Fibroblast of lung (primary cell): ENCODE measurements at regions not wholly inside any gene's neighbourhood (a gene's known extent, or its start where the extent isn't known, plus 50 kb on each side); places are given as distances from the start of the nearest gene placed in this dataset.

Experiments used
- DNase-seq, 2 donors: peaks; one replicate each; pipeline versions ENCODE4 v3.0.0 to v3.0.0-alpha.2; 2010; ENCODE audit warnings: low read depth in 2 of 2
- H2AFZ ChIP-seq: 2 replicates; pipeline ENCODE4 v1.5.1; 2012; ENCODE audit warnings: low read length, control low read depth, inconsistent platforms
- H3K27ac ChIP-seq: 2 replicates; pipeline ENCODE4 v1.5.1; 2011; ENCODE audit warnings: low read length, control low read depth; ENCODE audit not compliant: insufficient read depth
- H3K27me3 ChIP-seq: 2 replicates; pipeline ENCODE4 v1.5.1; 2011; ENCODE audit warnings: mild to moderate bottlenecking, low read length; ENCODE audit not compliant: control insufficient read depth, insufficient read depth
- H3K36me3 ChIP-seq: 2 replicates; pipeline ENCODE4 v1.5.1; 2011; ENCODE audit warnings: low read length; ENCODE audit not compliant: control insufficient read depth, insufficient read depth
- H3K4me1 ChIP-seq: 2 replicates; pipeline ENCODE4 v1.5.1; 2011; ENCODE audit warnings: low read length; ENCODE audit not compliant: control insufficient read depth, insufficient read depth; ENCODE audit errors: extremely low read depth
- H3K4me2 ChIP-seq: 2 replicates; pipeline ENCODE4 v1.5.1; 2011; ENCODE audit warnings: low read length, control low read depth; ENCODE audit not compliant: insufficient read depth; ENCODE audit errors: extremely low read depth
- H3K4me3 ChIP-seq, 4 experiments: fragments of 200-600 bp in 1 of 4; sonication (generic) in 1 of 4; replicated peaks in 1 of 4; 2 replicates each; pipeline ENCODE4 v1.5.1; 2011 to 2016; ENCODE audit warnings: low read length in 4 of 4, low read depth in 3 of 4, mild to moderate bottlenecking in 3 of 4, control low read depth in 2 of 4, inconsistent platforms in 1 of 4, mixed read lengths in 1 of 4; ENCODE audit not compliant: insufficient read depth in 1 of 4; ENCODE audit errors: control extremely low read depth in 1 of 4
- H3K79me2 ChIP-seq: 2 replicates; pipeline ENCODE4 v1.5.1; 2012; ENCODE audit warnings: mild to moderate bottlenecking, low read length, inconsistent platforms; ENCODE audit not compliant: control insufficient read depth, insufficient read depth
- H3K9ac ChIP-seq: 2 replicates; pipeline ENCODE4 v1.5.1; 2011; ENCODE audit warnings: mild to moderate bottlenecking, low read length, control low read depth; ENCODE audit not compliant: insufficient read depth
- H3K9me3 ChIP-seq: 2 replicates; pipeline ENCODE4 v1.5.1; 2012; ENCODE audit warnings: low read depth, low read length; ENCODE audit not compliant: control insufficient read depth, insufficient read depth
- H4K20me1 ChIP-seq: 2 replicates; pipeline ENCODE4 v1.5.1; 2011; ENCODE audit warnings: low read length; ENCODE audit not compliant: control insufficient read depth, insufficient read depth; ENCODE audit errors: extremely low read depth
- EZH2 ChIP-seq: IDR thresholded peaks from 2 replicates; pipeline ENCODE4 v1.5.1; 2012; ENCODE audit warnings: low read length, control low read depth, mild to moderate bottlenecking; ENCODE audit errors: missing control alignments
- TF ChIP-seq, protein P1 (sequence below), 2 donors: IDR thresholded peaks in 1 of 2; conservative IDR thresholded peaks in 1 of 2; 1 replicate in 1 of 2; 2 replicates in 1 of 2; pipeline ENCODE4 v1.5.1; 2011 to 2012; ENCODE audit warnings: low read length in 2 of 2, control low read depth in 1 of 2, inconsistent platforms in 1 of 2, low read depth in 1 of 2, mild to moderate bottlenecking in 1 of 2

DNA sequence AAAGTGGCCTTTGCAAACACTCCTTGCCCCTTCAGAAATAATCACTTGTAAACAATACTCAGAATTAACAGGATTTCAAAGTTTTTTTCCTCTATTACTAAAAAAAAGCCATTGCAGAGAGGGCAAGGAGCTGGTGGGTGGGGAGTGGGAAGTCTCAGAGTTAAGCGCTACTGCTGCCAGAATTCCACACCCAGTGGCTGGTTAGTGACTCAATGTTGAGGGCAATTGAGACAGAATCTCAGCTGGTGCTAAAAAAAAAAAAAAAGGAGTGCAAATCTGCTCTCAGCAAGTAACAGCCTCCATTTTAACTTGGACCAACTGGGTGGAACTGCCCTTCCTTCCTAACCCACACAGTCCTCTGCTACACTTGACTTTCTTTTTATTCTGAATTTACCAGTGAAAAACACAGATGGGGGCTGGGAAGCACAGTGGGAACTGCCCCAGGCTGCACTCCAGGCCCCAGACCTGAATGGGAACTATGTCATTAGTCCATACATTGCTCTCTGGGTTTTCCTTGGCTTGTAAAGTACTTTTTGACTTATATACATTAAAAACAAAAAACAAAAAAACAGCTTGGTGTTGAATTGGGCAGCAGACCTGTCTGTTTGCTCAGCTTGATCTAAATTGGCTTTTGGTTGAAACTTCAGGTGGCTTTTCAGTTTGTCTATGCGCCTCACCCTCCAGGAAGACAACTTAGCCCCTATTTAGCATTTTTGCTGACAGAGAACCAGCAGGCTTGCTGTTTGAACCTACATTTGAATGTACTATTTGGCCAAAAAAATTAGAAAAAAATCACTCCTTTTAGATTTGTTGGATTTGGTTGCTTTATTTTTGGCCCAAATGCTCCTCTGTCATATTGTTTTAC is 357.8 kb upstream of the TBL1XR1 start:
- H3K9ac ChIP-seq: no peak overlapping the region
- no peak overlapping the region for H3K4me2 ChIP-seq
- H3K4me3 ChIP-seq: no peak overlapping the region
- H2AFZ ChIP-seq: peak overlapping the region; percentile 26
- no peaks in the 10 kb centered on the region for H4K20me1 ChIP-seq
- TF ChIP-seq, protein P1, sequence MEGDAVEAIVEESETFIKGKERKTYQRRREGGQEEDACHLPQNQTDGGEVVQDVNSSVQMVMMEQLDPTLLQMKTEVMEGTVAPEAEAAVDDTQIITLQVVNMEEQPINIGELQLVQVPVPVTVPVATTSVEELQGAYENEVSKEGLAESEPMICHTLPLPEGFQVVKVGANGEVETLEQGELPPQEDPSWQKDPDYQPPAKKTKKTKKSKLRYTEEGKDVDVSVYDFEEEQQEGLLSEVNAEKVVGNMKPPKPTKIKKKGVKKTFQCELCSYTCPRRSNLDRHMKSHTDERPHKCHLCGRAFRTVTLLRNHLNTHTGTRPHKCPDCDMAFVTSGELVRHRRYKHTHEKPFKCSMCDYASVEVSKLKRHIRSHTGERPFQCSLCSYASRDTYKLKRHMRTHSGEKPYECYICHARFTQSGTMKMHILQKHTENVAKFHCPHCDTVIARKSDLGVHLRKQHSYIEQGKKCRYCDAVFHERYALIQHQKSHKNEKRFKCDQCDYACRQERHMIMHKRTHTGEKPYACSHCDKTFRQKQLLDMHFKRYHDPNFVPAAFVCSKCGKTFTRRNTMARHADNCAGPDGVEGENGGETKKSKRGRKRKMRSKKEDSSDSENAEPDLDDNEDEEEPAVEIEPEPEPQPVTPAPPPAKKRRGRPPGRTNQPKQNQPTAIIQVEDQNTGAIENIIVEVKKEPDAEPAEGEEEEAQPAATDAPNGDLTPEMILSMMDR (conservative IDR thresholded peaks at IDR 0.05 in 1 of 2, IDR thresholded peaks at IDR 0.05 in 1 of 2; ENCODE audit: low read depth in 1 of 2, low read length in 2 of 2): no peak
- no peak for TF ChIP-seq EZH2
- no peaks in the 10 kb centered on the region for H3K9me3 ChIP-seq
- no peak overlapping the region for H3K27ac ChIP-seq
- H3K4me1 ChIP-seq: no peaks in the 10 kb centered on the region
- peak; percentile 86 to 91 for DNase-seq
- no peaks in the 10 kb centered on the region for H3K79me2 ChIP-seq
- H3K27me3 ChIP-seq: no peaks in the 10 kb centered on the region
- H3K36me3 ChIP-seq: no peaks in the 10 kb centered on the region

DNA sequence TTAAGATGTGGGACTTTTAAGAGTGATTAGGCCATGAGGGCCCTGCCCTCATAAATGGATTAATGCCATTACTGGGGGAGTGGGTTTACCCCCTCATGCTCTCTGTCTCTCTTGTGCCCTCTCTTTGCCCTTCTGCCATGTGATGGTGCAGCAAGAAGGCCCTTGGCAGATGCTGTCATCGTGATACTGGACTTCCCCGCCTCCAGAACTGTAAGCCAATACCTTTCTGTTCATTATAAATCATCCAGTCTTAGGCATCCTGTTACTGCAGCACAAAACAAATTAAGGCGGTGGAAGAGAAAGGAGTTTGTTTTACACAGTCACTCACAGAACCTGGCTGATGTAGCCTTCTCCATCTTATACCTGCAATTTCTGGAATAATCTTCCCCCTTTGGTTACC is 360.3 kb upstream of the TBL1XR1 start:
- H3K4me3 ChIP-seq: no peak overlapping the region
- no peaks in the 10 kb centered on the region for H4K20me1 ChIP-seq
- H3K9me3 ChIP-seq: no peaks in the 10 kb centered on the region
- H3K27ac ChIP-seq: no peak overlapping the region
- H3K36me3 ChIP-seq: no peaks in the 10 kb centered on the region
- no peak overlapping the region for H3K9ac ChIP-seq
- no peaks in the 10 kb centered on the region for H3K27me3 ChIP-seq
- DNase-seq: no peak
- H3K4me1 ChIP-seq: no peaks in the 10 kb centered on the region
- no peak for TF ChIP-seq EZH2
- TF ChIP-seq, protein P1 (conservative IDR thresholded peaks at IDR 0.05 in 1 of 2, IDR thresholded peaks at IDR 0.05 in 1 of 2; ENCODE audit: low read depth in 1 of 2, low read length in 2 of 2): no peak
- no peak overlapping the region for H3K4me2 ChIP-seq
- H3K79me2 ChIP-seq: no peaks in the 10 kb centered on the region
- no peak overlapping the region for H2AFZ ChIP-seq

DNA sequence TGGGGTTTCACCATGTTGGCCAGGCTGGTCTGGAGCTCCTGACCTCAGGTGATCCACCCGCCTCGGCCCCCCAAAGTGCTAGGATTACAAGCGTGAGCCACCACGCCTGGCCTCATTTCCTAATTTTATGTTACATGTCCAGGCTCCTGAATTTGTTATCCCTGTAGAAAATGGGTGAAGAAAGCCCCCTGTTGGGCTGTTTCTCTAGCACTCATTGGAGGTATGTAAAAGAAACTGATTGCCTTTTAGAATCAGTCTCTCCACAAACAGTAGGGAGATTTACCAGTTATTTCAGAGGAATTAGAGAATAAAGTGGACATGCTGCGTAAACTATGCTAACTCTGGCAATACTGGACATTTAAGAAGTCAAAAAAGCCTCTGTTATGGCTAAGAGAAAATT is 364.1 kb upstream of the TBL1XR1 start:
- H3K79me2 ChIP-seq: no peaks in the 10 kb centered on the region
- H3K4me2 ChIP-seq: no peak overlapping the region
- TF ChIP-seq EZH2: no peak
- TF ChIP-seq, protein P1 (conservative IDR thresholded peaks at IDR 0.05 in 1 of 2, IDR thresholded peaks at IDR 0.05 in 1 of 2; ENCODE audit: low read depth in 1 of 2, low read length in 2 of 2): no peak
- H3K9me3 ChIP-seq: no peaks in the 10 kb centered on the region
- H4K20me1 ChIP-seq: no peaks in the 10 kb centered on the region
- H3K9ac ChIP-seq: no peak overlapping the region
- H3K4me1 ChIP-seq: no peaks in the 10 kb centered on the region
- H3K4me3 ChIP-seq: no peak overlapping the region
- H3K27me3 ChIP-seq: no peaks in the 10 kb centered on the region
- no peak overlapping the region for H3K27ac ChIP-seq
- no peaks in the 10 kb centered on the region for H3K36me3 ChIP-seq
- no peak overlapping the region for H2AFZ ChIP-seq
- DNase-seq: no peak
